ENCODE measurements at regions not wholly inside any gene's neighbourhood (a gene's known extent, or its start where the extent isn't known, plus 50 kb on each side); places are given as distances from the start of the nearest gene placed in this dataset.

DNA sequence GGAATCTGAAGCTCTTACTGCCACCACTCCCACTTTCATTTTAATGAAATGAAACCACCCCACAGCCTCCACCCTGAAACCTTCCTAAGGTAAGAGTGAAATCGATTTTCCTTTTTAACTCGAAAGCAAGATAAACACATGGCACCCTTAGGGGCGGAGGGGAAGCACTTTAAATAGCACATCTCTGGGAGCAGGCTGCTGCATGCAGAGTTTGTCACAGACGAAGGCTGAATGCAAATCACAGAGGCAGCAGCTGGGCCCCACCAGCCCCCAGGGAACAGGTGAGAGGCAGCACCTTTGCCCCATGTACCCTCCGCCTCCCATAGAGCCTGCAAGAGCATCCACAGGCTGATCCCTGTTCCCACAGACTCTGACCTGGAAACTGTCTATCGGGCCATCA, 60.0 kb upstream of the GRIK3 start:
- TF ChIP-seq EZH2 (IDR thresholded peaks at IDR 0.05): no peak
- no peak for TF ChIP-seq POLR2AphosphoS5 (IDR thresholded peaks at IDR 0.05; ENCODE audit: borderline replicate concordance, low read depth, low read length)
- TF ChIP-seq FOXP2 (optimal IDR thresholded peaks at IDR 0.05; ENCODE audit: control extremely low read depth, extremely low read length, insufficient read depth): no peak
